ENCODE measurements at regions not wholly inside any gene's neighbourhood (a gene's known extent, or its start where the extent isn't known, plus 50 kb on each side); places are given as distances from the start of the nearest gene placed in this dataset.

DNA sequence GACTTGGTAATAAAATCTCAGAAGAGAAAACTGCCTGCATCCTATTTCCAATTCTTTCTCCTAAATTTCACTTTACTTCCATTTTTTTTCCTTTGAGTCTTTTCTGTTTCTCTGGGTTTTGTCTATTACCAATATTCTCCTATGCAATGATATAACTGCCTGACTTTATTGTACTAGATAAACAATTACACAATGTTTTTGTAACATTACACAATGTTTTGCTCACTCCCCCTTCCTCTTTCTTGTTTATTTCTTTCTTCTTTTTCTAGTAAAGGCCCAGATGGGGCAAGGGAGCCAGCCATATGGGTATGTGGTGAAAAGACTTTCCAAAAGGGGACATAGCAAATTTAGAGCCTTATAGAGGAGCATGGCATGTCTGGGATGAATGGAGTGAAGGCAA is 278.7 kb upstream of the PHYHIPL start:
- TF ChIP-seq, protein P1, sequence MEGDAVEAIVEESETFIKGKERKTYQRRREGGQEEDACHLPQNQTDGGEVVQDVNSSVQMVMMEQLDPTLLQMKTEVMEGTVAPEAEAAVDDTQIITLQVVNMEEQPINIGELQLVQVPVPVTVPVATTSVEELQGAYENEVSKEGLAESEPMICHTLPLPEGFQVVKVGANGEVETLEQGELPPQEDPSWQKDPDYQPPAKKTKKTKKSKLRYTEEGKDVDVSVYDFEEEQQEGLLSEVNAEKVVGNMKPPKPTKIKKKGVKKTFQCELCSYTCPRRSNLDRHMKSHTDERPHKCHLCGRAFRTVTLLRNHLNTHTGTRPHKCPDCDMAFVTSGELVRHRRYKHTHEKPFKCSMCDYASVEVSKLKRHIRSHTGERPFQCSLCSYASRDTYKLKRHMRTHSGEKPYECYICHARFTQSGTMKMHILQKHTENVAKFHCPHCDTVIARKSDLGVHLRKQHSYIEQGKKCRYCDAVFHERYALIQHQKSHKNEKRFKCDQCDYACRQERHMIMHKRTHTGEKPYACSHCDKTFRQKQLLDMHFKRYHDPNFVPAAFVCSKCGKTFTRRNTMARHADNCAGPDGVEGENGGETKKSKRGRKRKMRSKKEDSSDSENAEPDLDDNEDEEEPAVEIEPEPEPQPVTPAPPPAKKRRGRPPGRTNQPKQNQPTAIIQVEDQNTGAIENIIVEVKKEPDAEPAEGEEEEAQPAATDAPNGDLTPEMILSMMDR (IDR thresholded peaks at IDR 0.05) = no peak
- TF ChIP-seq POLR2A (IDR thresholded peaks at IDR 0.05) = no peak
- TF ChIP-seq EP300 (IDR thresholded peaks at IDR 0.05; ENCODE audit: low read depth) = no peak
